Smooth muscle cell (in vitro differentiated cells): ENCODE measurements at regions not wholly inside any gene's neighbourhood (a gene's known extent, or its start where the extent isn't known, plus 50 kb on each side); places are given as distances from the start of the nearest gene placed in this dataset.
A peak's percentile ranks its signal among the peaks of the same experiment; 100 is the strongest.

Experiments
- DNase-seq: peaks from one replicate; lab custom pipeline; 2025; ENCODE audit not compliant: unreplicated experiment; lab: John Stamatoyannopoulos, UW
- H2AFZ ChIP-seq: fragments of 200-600 bp; sonication (generic); 2 replicates; pipeline ENCODE4 v1.6.0; 2016; ENCODE audit warnings: antibody characterized with exemption, low read depth, mild to moderate bottlenecking
- H3F3A ChIP-seq: fragments of 200-600 bp; sonication (generic); 2 replicates; pipeline ENCODE4 v1.6.0; 2017; ENCODE audit warnings: antibody characterized with exemption, low read depth
- H3K27ac ChIP-seq: fragments of 200-600 bp; sonication (generic); 2 replicates; pipeline ENCODE4 v1.5.1; 2016; ENCODE audit warnings: low read depth, mild to moderate bottlenecking
- H3K27me3 ChIP-seq: fragments of 200-600 bp; sonication (generic); 2 replicates; pipeline ENCODE4 v1.6.1; 2016; ENCODE audit warnings: low read depth, mild to moderate bottlenecking
- H3K36me3 ChIP-seq: fragments of 200-600 bp; sonication (generic); 2 replicates; pipeline ENCODE4 v1.5.1; 2016; ENCODE audit warnings: low read depth
- H3K4me1 ChIP-seq: fragments of 200-600 bp; sonication (generic); 2 replicates; pipeline ENCODE4 v1.5.1; 2016; ENCODE audit warnings: low read depth
- H3K4me2 ChIP-seq: fragments of 200-600 bp; sonication (generic); 2 replicates; pipeline ENCODE4 v1.6.0; 2016; ENCODE audit warnings: mild to moderate bottlenecking
- H3K4me3 ChIP-seq: fragments of 200-600 bp; sonication (generic); 2 replicates; pipeline ENCODE4 v1.5.1; 2016; ENCODE audit warnings: mild to moderate bottlenecking
- H3K79me2 ChIP-seq: fragments of 200-600 bp; sonication (generic); 2 replicates; pipeline ENCODE4 v1.6.0; 2016; ENCODE audit warnings: low read depth, mild to moderate bottlenecking
- H3K9ac ChIP-seq: fragments of 200-600 bp; sonication (generic); 2 replicates; pipeline ENCODE4 v1.6.0; 2016; ENCODE audit warnings: low read depth
- H3K9me3 ChIP-seq: fragments of 200-600 bp; sonication (generic); replicated peaks from 2 replicates; pipeline ENCODE4 v1.5.1; 2016; ENCODE audit warnings: low read depth
- H4K20me1 ChIP-seq: fragments of 200-600 bp; sonication (generic); 2 replicates; pipeline ENCODE4 v1.6.0; 2016; ENCODE audit warnings: low read depth
- CTCF ChIP-seq: fragments of 200-600 bp; sonication (generic); IDR thresholded peaks from 2 replicates; pipeline ENCODE4 v1.5.1; 2017; ENCODE audit warnings: borderline replicate concordance, mild to moderate bottlenecking, antibody characterized with exemption; ENCODE audit not compliant: insufficient read depth, poor library complexity, severe bottlenecking
- WGBS: methylation state at CpG from one replicate; pipeline ENCODE4 v1.1.7; 2016; ENCODE audit warnings: low lambda C conversion rate; 5-methylcytosine and 5-hydroxymethylcytosine counted together

- DNase-seq = no peak
- no peaks in the 10 kb centered on the region for H3F3A ChIP-seq
- peaks cover 29% of the 10 kb centered on the region for H3K4me1 ChIP-seq
- TF ChIP-seq CTCF = no peak
- H3K36me3 ChIP-seq = no peaks in the 10 kb centered on the region
- no peaks in the 10 kb centered on the region for H3K9me3 ChIP-seq
- no peaks in the 10 kb centered on the region for H3K27me3 ChIP-seq
- H3K79me2 ChIP-seq = no peaks in the 10 kb centered on the region
- H4K20me1 ChIP-seq = no peaks in the 10 kb centered on the region
- peak overlapping the region; percentile 11 for H3K27ac ChIP-seq
- H2AFZ ChIP-seq = no peak overlapping the region
- H3K4me3 ChIP-seq = no peak overlapping the region
- WGBS = 14% methylated on average over 6 of the region's 6 CpGs
- H3K9ac ChIP-seq = no peak overlapping the region
- H3K4me2 ChIP-seq = peak overlapping the region; percentile 42
Measured at GRCh38 chr20:11499101-11499634, 418.5 kb upstream of the BTBD3 start.

GRCh38 chr20:11502061-11502460 is 415.6 kb upstream of the BTBD3 start:
- H3K79me2 ChIP-seq = no peaks in the 10 kb centered on the region
- no peak for DNase-seq
- no peak for TF ChIP-seq CTCF
- no peaks in the 10 kb centered on the region for H4K20me1 ChIP-seq
- WGBS = 97% methylated on average over 1 of the region's 1 CpG
- H3K27ac ChIP-seq = no peak overlapping the region
- no peaks in the 10 kb centered on the region for H3K36me3 ChIP-seq
- H3K9me3 ChIP-seq = no peaks in the 10 kb centered on the region
- no peaks in the 10 kb centered on the region for H3F3A ChIP-seq
- no peak overlapping the region for H3K9ac ChIP-seq
- no peak overlapping the region for H3K4me2 ChIP-seq
- peaks cover 18% of the 10 kb centered on the region for H3K4me1 ChIP-seq
- H3K4me3 ChIP-seq = no peak overlapping the region
- H3K27me3 ChIP-seq = no peaks in the 10 kb centered on the region
- no peak overlapping the region for H2AFZ ChIP-seq

GRCh38 chr20:11502671-11503070 is 415.0 kb upstream of the BTBD3 start:
- H3K79me2 ChIP-seq = no peaks in the 10 kb centered on the region
- no peak for TF ChIP-seq CTCF
- no peak for DNase-seq

GRCh38 chr20:11509776-11510175 is 407.9 kb upstream of the BTBD3 start:
- H3K79me2 ChIP-seq = no peaks in the 10 kb centered on the region
- no peak overlapping the region for H3K4me2 ChIP-seq
- H3K36me3 ChIP-seq = no peaks in the 10 kb centered on the region
- no peaks in the 10 kb centered on the region for H3K27me3 ChIP-seq
- H3K27ac ChIP-seq = no peak overlapping the region
- no peak overlapping the region for H3K4me3 ChIP-seq
- H3K9ac ChIP-seq = no peak overlapping the region
- TF ChIP-seq CTCF = no peak
- no peak for DNase-seq
- no peaks in the 10 kb centered on the region for H3K4me1 ChIP-seq
- H3F3A ChIP-seq = no peaks in the 10 kb centered on the region
- H2AFZ ChIP-seq = no peak overlapping the region
- H4K20me1 ChIP-seq = no peaks in the 10 kb centered on the region
- no peaks in the 10 kb centered on the region for H3K9me3 ChIP-seq

More at GRCh38 chr20:11502671-11503070, 415.0 kb upstream of the BTBD3 start:
- H2AFZ ChIP-seq = no peak overlapping the region
- H3K4me1 ChIP-seq = peaks cover 18% of the 10 kb centered on the region
- H3K36me3 ChIP-seq = no peaks in the 10 kb centered on the region
- no peaks in the 10 kb centered on the region for H3K27me3 ChIP-seq
- no peak overlapping the region for H3K9ac ChIP-seq
- H3F3A ChIP-seq = no peaks in the 10 kb centered on the region
- H3K9me3 ChIP-seq = no peaks in the 10 kb centered on the region
- no peaks in the 10 kb centered on the region for H4K20me1 ChIP-seq
- no peak overlapping the region for H3K27ac ChIP-seq
- H3K4me3 ChIP-seq = no peak overlapping the region
- no peak overlapping the region for H3K4me2 ChIP-seq
